Chondrocyte (in vitro differentiated cells): ENCODE measurements at regions not wholly inside any gene's neighbourhood (a gene's known extent, or its start where the extent isn't known, plus 50 kb on each side); places are given as distances from the start of the nearest gene placed in this dataset.

Experiments used
- DNase-seq: peaks from one replicate; pipeline ENCODE4 v3.0.0; 2021; ENCODE audit warnings: mixed read lengths, low spot score
- H3K27ac Mint-ChIP-seq: one replicate; pipeline ENCODE4 v1.8.0; 2021; ENCODE audit warnings: mild to moderate bottlenecking, moderate library complexity, mixed read lengths; ENCODE audit not compliant: unreplicated experiment
- H3K27me3 Mint-ChIP-seq: 2 replicates; pipeline ENCODE4 v1.8.0; 2021; ENCODE audit warnings: low read depth, mixed read lengths
- H3K36me3 Mint-ChIP-seq: 2 replicates; pipeline ENCODE4 v1.8.0; 2021; ENCODE audit warnings: low read depth, mixed read lengths
- H3K4me1 Mint-ChIP-seq: 2 replicates; pipeline ENCODE4 v1.8.0; 2021; ENCODE audit warnings: low read depth, mild to moderate bottlenecking, mixed read lengths
- H3K4me3 Mint-ChIP-seq: one replicate; pipeline ENCODE4 v1.8.0; 2021; ENCODE audit warnings: mild to moderate bottlenecking, moderate library complexity, mixed read lengths; ENCODE audit not compliant: unreplicated experiment
- H3K9me3 Mint-ChIP-seq: 2 replicates; pipeline ENCODE4 v1.8.0; 2021; ENCODE audit warnings: low read depth, mixed read lengths
- TF ChIP-seq, protein P1 (sequence below): fragments of 200-600 bp; sonication (generic); IDR thresholded peaks from 2 replicates; pipeline ENCODE4 v1.5.0; 2021; ENCODE audit warnings: antibody characterized with exemption, mild to moderate bottlenecking, moderate library complexity

DNA sequence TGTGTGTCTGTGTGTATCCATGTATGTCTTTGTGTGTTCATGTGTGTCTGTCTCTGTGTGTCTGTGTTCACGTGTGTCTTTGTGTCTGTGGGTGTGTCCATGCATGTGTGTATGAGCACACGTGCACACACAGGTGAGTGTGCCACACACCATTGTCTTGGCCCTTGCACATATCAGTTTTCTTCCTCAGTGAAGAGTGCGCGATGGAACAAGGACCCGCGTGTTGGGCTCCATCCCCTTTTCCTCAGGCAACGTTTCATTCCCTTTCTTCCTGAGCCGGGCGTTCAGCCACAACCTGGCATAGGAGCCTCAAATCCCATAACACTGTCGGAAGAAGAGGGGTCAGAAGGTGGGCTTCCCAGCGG, 74.3 kb downstream of the PTGR3 start:
- no peak overlapping the region for H3K27ac Mint-ChIP-seq
- no peaks in the 10 kb centered on the region for H3K36me3 Mint-ChIP-seq
- TF ChIP-seq, protein P1, sequence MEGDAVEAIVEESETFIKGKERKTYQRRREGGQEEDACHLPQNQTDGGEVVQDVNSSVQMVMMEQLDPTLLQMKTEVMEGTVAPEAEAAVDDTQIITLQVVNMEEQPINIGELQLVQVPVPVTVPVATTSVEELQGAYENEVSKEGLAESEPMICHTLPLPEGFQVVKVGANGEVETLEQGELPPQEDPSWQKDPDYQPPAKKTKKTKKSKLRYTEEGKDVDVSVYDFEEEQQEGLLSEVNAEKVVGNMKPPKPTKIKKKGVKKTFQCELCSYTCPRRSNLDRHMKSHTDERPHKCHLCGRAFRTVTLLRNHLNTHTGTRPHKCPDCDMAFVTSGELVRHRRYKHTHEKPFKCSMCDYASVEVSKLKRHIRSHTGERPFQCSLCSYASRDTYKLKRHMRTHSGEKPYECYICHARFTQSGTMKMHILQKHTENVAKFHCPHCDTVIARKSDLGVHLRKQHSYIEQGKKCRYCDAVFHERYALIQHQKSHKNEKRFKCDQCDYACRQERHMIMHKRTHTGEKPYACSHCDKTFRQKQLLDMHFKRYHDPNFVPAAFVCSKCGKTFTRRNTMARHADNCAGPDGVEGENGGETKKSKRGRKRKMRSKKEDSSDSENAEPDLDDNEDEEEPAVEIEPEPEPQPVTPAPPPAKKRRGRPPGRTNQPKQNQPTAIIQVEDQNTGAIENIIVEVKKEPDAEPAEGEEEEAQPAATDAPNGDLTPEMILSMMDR = no peak
- no peaks in the 10 kb centered on the region for H3K9me3 Mint-ChIP-seq
- peaks cover 2% of the 10 kb centered on the region for H3K27me3 Mint-ChIP-seq
- H3K4me1 Mint-ChIP-seq = peaks cover 17% of the 10 kb centered on the region
- H3K4me3 Mint-ChIP-seq = no peak overlapping the region
- DNase-seq = no peak

DNA sequence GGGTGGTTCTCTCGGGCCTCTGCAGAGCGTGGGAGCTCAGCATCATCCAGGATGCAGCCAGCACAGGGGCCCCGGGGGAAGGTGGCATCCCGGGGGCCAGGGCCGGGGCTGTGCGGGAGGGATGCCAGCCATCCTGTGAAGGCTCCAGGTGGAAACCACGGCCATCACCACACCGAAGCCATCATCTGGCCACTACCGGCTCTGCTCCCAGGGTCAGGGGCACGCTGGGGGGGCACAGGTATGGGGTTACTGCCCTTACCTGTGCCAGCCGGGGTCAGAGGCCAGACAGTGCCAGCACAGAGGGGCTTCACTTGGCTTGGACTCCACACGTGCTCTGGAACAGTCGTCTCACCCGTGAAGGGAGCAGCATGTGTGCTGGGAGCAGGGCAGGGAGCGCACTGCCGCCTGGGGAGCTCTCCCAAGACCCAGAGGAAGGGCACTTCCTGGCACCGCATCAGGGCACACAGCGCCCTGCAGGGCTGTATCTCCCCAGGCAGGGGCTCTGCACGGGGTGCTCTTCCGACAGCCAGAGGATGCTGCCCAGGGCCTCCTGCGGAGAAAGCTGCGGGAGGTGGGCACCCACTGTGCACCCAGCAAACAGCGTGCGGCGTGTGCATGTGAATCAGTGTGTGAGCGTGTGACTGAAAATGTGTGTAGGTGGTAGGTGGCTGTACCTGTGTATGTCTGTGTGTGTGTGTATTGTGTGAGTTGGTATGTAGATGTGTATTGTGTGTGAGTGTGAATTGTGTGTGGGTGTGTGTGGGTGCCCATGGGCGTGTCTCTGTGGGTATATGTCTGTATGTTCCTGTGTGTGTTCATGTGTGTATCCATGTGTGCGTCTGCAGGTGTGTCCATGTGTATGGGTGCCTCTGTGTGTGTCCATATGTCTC, 75.0 kb downstream of the PTGR3 start:
- H3K4me1 Mint-ChIP-seq = peaks cover 17% of the 10 kb centered on the region
- H3K9me3 Mint-ChIP-seq = no peaks in the 10 kb centered on the region
- peaks cover 2% of the 10 kb centered on the region for H3K27me3 Mint-ChIP-seq
- H3K27ac Mint-ChIP-seq = no peak overlapping the region
- DNase-seq = no peak
- no peaks in the 10 kb centered on the region for H3K36me3 Mint-ChIP-seq
- H3K4me3 Mint-ChIP-seq = no peak overlapping the region
- TF ChIP-seq, protein P1 = no peak

DNA sequence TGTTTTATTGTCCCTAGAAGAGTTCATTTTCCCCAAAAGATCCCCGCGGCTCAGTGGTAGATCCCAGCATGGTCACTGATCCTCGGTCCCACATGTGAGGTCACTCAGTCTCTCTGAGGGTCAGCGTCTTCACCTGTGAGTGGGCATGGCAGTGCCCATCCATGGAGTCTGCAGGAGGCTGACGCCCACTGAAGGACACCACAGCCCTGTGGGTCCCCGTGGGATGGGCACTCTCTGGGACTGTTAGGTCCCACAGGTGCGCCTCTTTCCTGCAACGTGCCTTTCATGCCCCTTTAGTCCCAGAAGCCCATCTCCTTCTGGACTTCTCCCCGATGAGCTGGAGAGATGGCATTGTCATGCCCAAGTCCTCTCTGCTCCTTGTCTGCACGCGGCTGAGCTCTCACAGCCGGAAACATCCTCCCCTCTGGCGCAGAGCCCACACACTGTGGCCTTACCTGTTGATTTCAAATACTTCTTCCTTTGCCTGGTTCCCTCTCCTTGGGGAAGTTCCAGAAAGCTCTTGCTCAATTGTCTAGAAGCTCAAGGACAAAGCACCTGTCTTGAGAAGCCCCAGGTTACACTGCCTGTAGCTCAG, 75.9 kb downstream of the PTGR3 start:
- H3K9me3 Mint-ChIP-seq = no peaks in the 10 kb centered on the region
- H3K27ac Mint-ChIP-seq = no peak overlapping the region
- no peak for DNase-seq
- peaks cover 2% of the 10 kb centered on the region for H3K27me3 Mint-ChIP-seq
- peaks cover 22% of the 10 kb centered on the region for H3K4me1 Mint-ChIP-seq
- TF ChIP-seq, protein P1 = no peak
- no peak overlapping the region for H3K4me3 Mint-ChIP-seq
- no peaks in the 10 kb centered on the region for H3K36me3 Mint-ChIP-seq

DNA sequence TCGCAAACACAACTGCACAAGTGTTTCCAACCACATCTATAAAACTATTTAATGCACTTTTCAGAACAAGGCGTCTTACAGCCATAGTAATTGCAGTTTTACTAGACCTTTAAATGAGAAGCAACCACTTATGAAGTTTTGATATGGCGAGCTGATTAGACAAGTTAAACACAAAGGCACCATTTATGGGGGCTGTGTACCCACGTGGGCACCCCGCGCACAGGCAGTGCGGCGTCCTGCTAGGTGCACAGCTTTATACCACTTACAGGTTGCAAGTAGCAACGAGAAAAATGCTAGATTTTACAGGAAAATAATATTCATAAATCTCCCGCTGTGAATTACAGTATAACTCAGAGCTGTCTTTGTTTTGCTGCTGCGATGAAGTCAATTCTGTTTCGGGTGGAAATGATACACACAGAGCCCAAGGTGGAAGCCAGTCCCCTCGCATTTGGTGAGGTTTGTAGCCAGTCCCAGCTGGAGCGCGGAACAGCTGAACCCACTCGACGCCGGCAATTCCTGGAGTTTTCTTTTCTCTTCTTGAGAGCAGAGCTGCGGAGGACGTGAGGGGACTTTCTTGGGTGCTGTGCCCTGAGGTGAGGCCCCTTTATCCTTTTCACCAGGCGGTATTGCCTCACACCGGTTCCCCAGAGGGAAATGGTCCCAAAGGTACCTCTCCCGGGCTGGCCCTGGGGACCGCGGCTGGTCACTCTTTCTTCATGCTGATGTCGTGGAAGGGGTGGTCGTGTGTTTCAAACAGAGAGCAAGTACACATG, 76.7 kb downstream of the PTGR3 start:
- Mint-ChIP-seq H3K27me3 (peaks cover 2% of the 10 kb centered on the region), H3K4me3 (no peak overlapping the region), H3K9me3 (no peaks in the 10 kb centered on the region), H3K36me3 (no peaks in the 10 kb centered on the region), H3K27ac (no peak overlapping the region), H3K4me1 (peaks cover 26% of the 10 kb centered on the region)
- DNase-seq = no peak
- TF ChIP-seq, protein P1 = no peak

DNA sequence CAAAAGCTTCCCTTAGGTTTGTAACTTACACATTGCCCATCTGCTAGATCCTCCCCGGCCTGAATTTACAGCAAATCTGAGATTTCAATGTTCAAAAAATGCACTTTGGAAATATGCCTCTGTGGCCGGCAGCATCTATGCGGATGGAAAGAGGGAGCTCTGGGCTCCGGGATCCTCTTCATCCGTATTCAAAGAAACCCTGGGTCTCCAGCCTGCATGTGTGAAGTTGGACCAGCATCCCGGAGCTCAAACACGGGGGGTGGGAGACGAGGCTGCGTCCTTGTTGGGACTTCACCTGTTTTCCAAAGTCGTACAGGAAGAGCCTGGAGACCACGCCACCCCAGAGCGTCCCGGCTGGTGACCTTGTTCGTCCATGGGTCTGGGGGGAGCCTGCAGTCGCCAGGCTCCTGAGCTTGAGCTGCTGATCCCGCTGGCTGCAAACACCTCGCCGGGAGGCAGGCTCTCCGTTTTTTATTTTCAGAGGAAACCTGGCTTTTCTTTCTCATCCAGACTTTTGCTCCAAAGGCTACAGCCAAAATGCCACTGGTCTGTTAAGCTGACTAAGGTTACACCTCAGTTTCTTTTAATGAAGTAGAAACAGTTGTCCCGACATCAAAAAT, 77.4 kb downstream of the PTGR3 start:
- H3K9me3 Mint-ChIP-seq = no peaks in the 10 kb centered on the region
- peaks cover 2% of the 10 kb centered on the region for H3K27me3 Mint-ChIP-seq
- DNase-seq = no peak
- peaks cover 26% of the 10 kb centered on the region for H3K4me1 Mint-ChIP-seq
- no peaks in the 10 kb centered on the region for H3K36me3 Mint-ChIP-seq
- TF ChIP-seq, protein P1 = no peak
- no peak overlapping the region for H3K4me3 Mint-ChIP-seq
- peak overlapping the region; percentile 53 for H3K27ac Mint-ChIP-seq
